ENCODE measurements at regions not wholly inside any gene's neighbourhood (a gene's known extent, or its start where the extent isn't known, plus 50 kb on each side); places are given as distances from the start of the nearest gene placed in this dataset. TPM values are rescaled to one million over a fixed set of nuclear protein-coding genes. Genes with fewer than 3 reads are reported as not detected.

DNA sequence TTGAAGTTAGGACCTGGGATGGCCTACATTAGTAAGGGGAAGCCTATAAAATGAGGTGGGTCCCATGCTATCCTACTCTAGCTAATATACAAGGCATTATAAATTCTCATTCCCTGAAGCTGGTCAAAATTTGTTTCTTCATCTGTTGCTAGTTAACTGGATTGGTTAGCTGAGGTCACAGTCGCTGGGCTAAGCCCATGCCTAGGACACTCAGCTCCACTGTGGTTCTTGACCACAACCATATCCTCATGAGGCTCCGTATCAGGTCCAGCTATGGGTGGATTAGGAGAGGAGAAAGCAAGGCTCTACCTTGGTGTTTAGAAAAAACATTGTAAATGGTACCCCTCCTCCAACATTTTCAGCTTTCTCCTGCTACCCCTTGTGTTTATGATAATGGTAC is 52.8 kb upstream of the RAI14 start:
- no peaks in the 10 kb centered on the region for H3K9me3 ChIP-seq
- WGBS, 2 donors, result 93 to 98% methylated on average over 2 of the region's 2 CpGs
- H3K4me3 ChIP-seq, result no peak overlapping the region
- no peak overlapping the region for H3K27ac ChIP-seq
- no peaks in the 10 kb centered on the region for H3K36me3 ChIP-seq
- no peaks in the 10 kb centered on the region for H3K27me3 ChIP-seq
- peaks cover 0 to 11% (median 7%) of the 10 kb centered on the region in 4 donors for H3K4me1 ChIP-seq
- no peak for TF ChIP-seq POLR2A (IDR thresholded peaks at IDR 0.05)
- DNase-seq (ENCODE audit: low spot score in 2 of 2), result no peak

DNA sequence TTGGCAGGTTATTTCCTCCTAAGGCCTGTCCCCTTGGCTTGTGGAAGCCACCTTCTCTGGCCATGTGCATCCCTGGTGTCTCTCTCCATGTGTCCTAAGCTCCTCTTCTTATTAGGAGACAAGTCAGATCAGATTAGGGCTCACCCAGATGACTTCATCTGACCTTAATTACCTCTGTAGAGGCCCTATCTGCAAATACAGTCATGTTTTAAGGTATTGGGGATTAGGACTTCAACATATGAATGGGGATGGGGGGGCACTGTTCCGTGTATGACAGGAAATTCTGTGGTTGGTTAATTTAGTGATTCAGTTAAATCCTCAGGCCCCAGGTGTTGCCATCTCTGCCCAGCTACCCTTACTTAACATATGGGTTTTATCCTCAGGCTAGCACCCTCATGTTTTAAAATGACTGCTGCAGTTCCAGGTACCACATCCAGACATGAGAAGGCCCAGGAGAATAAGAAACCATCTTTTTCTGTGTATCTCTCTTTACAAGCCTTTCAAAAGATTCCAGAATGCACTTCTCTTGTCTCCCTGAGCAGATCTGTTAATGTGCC is 51.9 kb upstream of the RAI14 start:
- Histone ChIP-seq H3K4me1 (peaks cover 0 to 9% (median 3%) of the 10 kb centered on the region in 4 donors), H3K9me3 (no peaks in the 10 kb centered on the region), H3K4me3 (no peak overlapping the region), H3K36me3 (no peaks in the 10 kb centered on the region), H3K27ac (no peak overlapping the region), H3K27me3 (no peaks in the 10 kb centered on the region)
- TF ChIP-seq, protein P1, sequence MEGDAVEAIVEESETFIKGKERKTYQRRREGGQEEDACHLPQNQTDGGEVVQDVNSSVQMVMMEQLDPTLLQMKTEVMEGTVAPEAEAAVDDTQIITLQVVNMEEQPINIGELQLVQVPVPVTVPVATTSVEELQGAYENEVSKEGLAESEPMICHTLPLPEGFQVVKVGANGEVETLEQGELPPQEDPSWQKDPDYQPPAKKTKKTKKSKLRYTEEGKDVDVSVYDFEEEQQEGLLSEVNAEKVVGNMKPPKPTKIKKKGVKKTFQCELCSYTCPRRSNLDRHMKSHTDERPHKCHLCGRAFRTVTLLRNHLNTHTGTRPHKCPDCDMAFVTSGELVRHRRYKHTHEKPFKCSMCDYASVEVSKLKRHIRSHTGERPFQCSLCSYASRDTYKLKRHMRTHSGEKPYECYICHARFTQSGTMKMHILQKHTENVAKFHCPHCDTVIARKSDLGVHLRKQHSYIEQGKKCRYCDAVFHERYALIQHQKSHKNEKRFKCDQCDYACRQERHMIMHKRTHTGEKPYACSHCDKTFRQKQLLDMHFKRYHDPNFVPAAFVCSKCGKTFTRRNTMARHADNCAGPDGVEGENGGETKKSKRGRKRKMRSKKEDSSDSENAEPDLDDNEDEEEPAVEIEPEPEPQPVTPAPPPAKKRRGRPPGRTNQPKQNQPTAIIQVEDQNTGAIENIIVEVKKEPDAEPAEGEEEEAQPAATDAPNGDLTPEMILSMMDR (IDR thresholded peaks at IDR 0.05), result no peak
- TF ChIP-seq EP300 (IDR thresholded peaks at IDR 0.05) (no peak), POLR2A (IDR thresholded peaks at IDR 0.05) (no peak)
- DNase-seq (ENCODE audit: low spot score in 2 of 2), result no peak
- 68 to 74% methylated on average over 1 of the region's 1 CpG for WGBS, 2 donors

DNA sequence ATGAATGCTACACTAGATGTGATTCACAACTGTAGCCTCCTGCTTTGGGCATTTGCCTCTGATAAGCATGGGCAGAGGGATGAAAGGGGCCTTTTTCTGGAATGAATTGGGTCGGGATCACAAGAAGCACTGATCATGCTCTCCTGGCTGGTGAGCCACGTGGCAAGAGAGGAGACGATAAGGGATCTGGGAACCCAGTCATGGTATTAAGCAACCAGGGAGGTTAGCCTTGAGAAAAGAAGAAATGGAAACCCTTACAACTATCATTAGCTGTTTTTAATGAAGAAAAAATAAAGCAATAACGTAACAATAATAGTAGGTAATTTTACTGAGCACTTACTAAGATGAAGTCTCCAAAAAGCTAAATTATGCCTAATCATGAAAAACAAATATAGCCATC is 50.0 kb upstream of the RAI14 start:
- TF ChIP-seq, protein P1 (IDR thresholded peaks at IDR 0.05), result no peak
- TF ChIP-seq EP300 (IDR thresholded peaks at IDR 0.05), result no peak
- no peak for TF ChIP-seq POLR2A (IDR thresholded peaks at IDR 0.05)
- H3K27me3 ChIP-seq, result no peaks in the 10 kb centered on the region
- DNase-seq (ENCODE audit: low spot score in 2 of 2), result no peak
- 74 to 76% methylated on average over 4 of the region's 4 CpGs for WGBS, 2 donors
- no peak overlapping the region for H3K4me3 ChIP-seq
- H3K4me1 ChIP-seq, result peaks cover 0 to 18% (median 7%) of the 10 kb centered on the region in 4 donors
- no peak overlapping the region for H3K27ac ChIP-seq
- no peaks in the 10 kb centered on the region for H3K36me3 ChIP-seq
- no peaks in the 10 kb centered on the region for H3K9me3 ChIP-seq

Small RNA genes lying in the stretch of these regions (small RNA-seq; reads per million reads assigned to genes)
- gene AC139792.3, result not detected

Measured in tibial nerve (tissue), 4 donors.